IMR-90 (cell line): ENCODE measurements at regions not wholly inside any gene's neighbourhood (a gene's known extent, or its start where the extent isn't known, plus 50 kb on each side); places are given as distances from the start of the nearest gene placed in this dataset.

Experiments
- ATAC-seq: fragments of 200-7000 bp; cut with Tn5 transposase; 2 replicates; pipeline ENCODE4 v1.9.1; 2020; ENCODE audit warnings: low read depth, mild to moderate bottlenecking, moderate library complexity
- BruUV-seq: library from RNA; stranded (reverse); fragments of 400-500 nt; replicated peaks from 2 replicates; lab custom pipeline; 2021; lab: Mats Ljungman, UMichigan
- CTCF ChIA-PET: fragments of 300-600 bp; formaldehyde crosslinking; extraction: SDS; loops from one replicate; lab custom pipeline; 2021; ENCODE audit warnings: antibody characterized with exemption; lab: Yijun Ruan, JAX
- POLR2A ChIA-PET: fragments of 300-600 bp; sonication (Branson Sonifier 250); formaldehyde crosslinking; loops from one replicate; lab custom pipeline; 2022; ENCODE audit warnings: antibody characterized with exemption; ENCODE audit not compliant: unreplicated experiment; lab: Charles Lee
- DNase-seq: peaks from one replicate; pipeline ENCODE4 v3.0.0; 2013
- H2AFZ ChIP-seq: replicated peaks from 2 replicates; pipeline ENCODE3; 2013; ENCODE audit warnings: low read length, mild to moderate bottlenecking; ENCODE audit not compliant: poor library complexity
- H2AK5ac ChIP-seq: 2 replicates; pipeline ENCODE4 v1.6.1; 2013; ENCODE audit warnings: low read depth, low read length, inconsistent platforms
- H2AK9ac ChIP-seq: replicated peaks from 2 replicates; pipeline ENCODE3; 2013; ENCODE audit warnings: mild to moderate bottlenecking, low read depth, low read length, moderate library complexity; ENCODE audit not compliant: poor library complexity
- H2BK120ac ChIP-seq: 2 replicates; pipeline ENCODE4 v1.6.1; 2013; ENCODE audit warnings: low read depth, low read length, inconsistent platforms
- H2BK15ac ChIP-seq: 3 replicates; pipeline ENCODE4 v1.6.1; 2013; ENCODE audit warnings: low read depth, low read length, inconsistent platforms
- H2BK20ac ChIP-seq: 2 replicates; pipeline ENCODE4 v1.6.1; 2013; ENCODE audit warnings: low read depth, mild to moderate bottlenecking, inconsistent platforms, low read length, moderate library complexity
- H2BK5ac ChIP-seq: 2 replicates; pipeline ENCODE4 v1.6.1; 2013; ENCODE audit warnings: mild to moderate bottlenecking, low read depth, low read length, inconsistent platforms; ENCODE audit not compliant: poor library complexity, severe bottlenecking
- H3K14ac ChIP-seq: replicated peaks from 2 replicates; pipeline ENCODE4 v1.6.1; 2013; ENCODE audit warnings: low read depth, low read length, inconsistent platforms
- H3K18ac ChIP-seq: 2 replicates; pipeline ENCODE4 v1.6.1; 2013; ENCODE audit warnings: low read depth, low read length, control low read depth
- H3K23ac ChIP-seq: 2 replicates; pipeline ENCODE4 v1.6.1; 2013; ENCODE audit warnings: low read depth, low read length, inconsistent platforms
- H3K27ac ChIP-seq: 2 replicates; pipeline ENCODE4 v1.5.1; 2013; ENCODE audit warnings: mild to moderate bottlenecking, control low read depth, low read length; ENCODE audit not compliant: insufficient read depth
- H3K27me3 ChIP-seq: 2 replicates; pipeline ENCODE4 v1.6.1; 2013; ENCODE audit warnings: low read length; ENCODE audit not compliant: control insufficient read depth, insufficient read depth
- H3K36me3 ChIP-seq: 2 replicates; pipeline ENCODE4 v1.6.1; 2013; ENCODE audit warnings: low read length, mixed read lengths; ENCODE audit not compliant: control insufficient read depth, insufficient read depth
- H3K4ac ChIP-seq: 2 replicates; pipeline ENCODE4 v1.6.1; 2013; ENCODE audit warnings: low read depth, low read length, inconsistent platforms
- H3K4me1 ChIP-seq: 2 replicates; pipeline ENCODE4 v1.6.1; 2013; ENCODE audit warnings: low read length, mixed read lengths; ENCODE audit not compliant: control insufficient read depth, insufficient read depth
- H3K4me2 ChIP-seq: 2 replicates; pipeline ENCODE4 v1.6.1; 2013; ENCODE audit warnings: low read depth, mild to moderate bottlenecking, control low read depth, low read length, moderate library complexity
- H3K4me3 ChIP-seq: 2 replicates; pipeline ENCODE4 v1.5.1; 2013; ENCODE audit warnings: low read depth, mild to moderate bottlenecking, control low read depth, low read length, moderate library complexity; ENCODE audit not compliant: insufficient read depth
- H3K56ac ChIP-seq: 2 replicates; pipeline ENCODE4 v1.6.1; 2013; ENCODE audit warnings: low read length, inconsistent platforms; ENCODE audit not compliant: insufficient read depth; ENCODE audit errors: extremely low read depth
- H3K79me1 ChIP-seq, 2 experiments: 2 replicates each; pipeline ENCODE4 v1.6.1; 2013; ENCODE audit warnings: low read length in 2 of 2, inconsistent platforms in 1 of 2, low read depth in 1 of 2
- H3K9ac ChIP-seq: 2 replicates; pipeline ENCODE4 v1.6.1; 2013; ENCODE audit warnings: low read depth, low read length, control low read depth
- H3K9me1 ChIP-seq: 2 replicates; pipeline ENCODE4 v1.6.1; 2013; ENCODE audit warnings: low read length, inconsistent platforms; ENCODE audit not compliant: insufficient read depth
- H3K9me3 ChIP-seq: 2 replicates; pipeline ENCODE4 v1.6.1; 2013; ENCODE audit warnings: low read length; ENCODE audit not compliant: control insufficient read depth, insufficient read depth
- H4K20me1 ChIP-seq: 2 replicates; pipeline ENCODE4 v1.6.1; 2013; ENCODE audit warnings: low read length, inconsistent platforms; ENCODE audit not compliant: insufficient read depth
- H4K5ac ChIP-seq: 2 replicates; pipeline ENCODE4 v1.6.1; 2013; ENCODE audit warnings: mild to moderate bottlenecking, low read depth, low read length, control low read depth
- H4K8ac ChIP-seq, 2 experiments: 2 replicates each; pipeline ENCODE4 v1.6.1; 2013; ENCODE audit warnings: low read depth in 2 of 2, low read length in 2 of 2, control low read depth in 1 of 2, inconsistent platforms in 1 of 2
- H4K91ac ChIP-seq: 2 replicates; pipeline ENCODE4 v1.6.1; 2013; ENCODE audit warnings: low read depth, low read length, inconsistent platforms; ENCODE audit not compliant: insufficient read depth
- MXI1 ChIP-seq: IDR thresholded peaks from 2 replicates; pipeline ENCODE4 v1.6.1; 2012; ENCODE audit warnings: low read depth, mild to moderate bottlenecking, low read length, moderate library complexity, borderline replicate concordance
- NFE2L2 ChIP-seq: fragments of 150-350 bp; IDR thresholded peaks from 2 replicates; pipeline ENCODE4 v1.6.1; 2016; ENCODE audit warnings: low read depth, mild to moderate bottlenecking, low read length
- POLR2A ChIP-seq: IDR thresholded peaks from 2 replicates; pipeline ENCODE4 v1.6.1; 2012; ENCODE audit warnings: mild to moderate bottlenecking, low read depth, low read length
- RAD21 ChIP-seq: IDR thresholded peaks from 2 replicates; pipeline ENCODE4 v1.6.1; 2012; ENCODE audit warnings: low read length, improper control_type of control experiment
- USF2 ChIP-seq: fragments of 150-350 bp; IDR thresholded peaks from 2 replicates; pipeline ENCODE4 v1.6.1; 2017; ENCODE audit warnings: mild to moderate bottlenecking, antibody characterized with exemption, low read length, low read depth
- WGBS, 2 experiments: methylation state at CpG; one replicate each; pipeline versions ENCODE4 v1.1.5 to v1.1.7; 2013; ENCODE audit warnings: missing lambda C conversion rate in 2 of 2; ENCODE audit not compliant: insufficient read length in 1 of 2; ENCODE audit errors: extremely low coverage in 2 of 2; 5-methylcytosine and 5-hydroxymethylcytosine counted together
- dilution Hi-C: fragments of 300-500 bp; cut with HindIII; formaldehyde crosslinking; loops from one replicate; pipeline ENCODE4 v1.14.3; 2018; ENCODE audit warnings: low sequenced_read_pairs; ENCODE audit not compliant: unreplicated experiment
- in situ Hi-C: fragments of 300-500 bp; cut with MboI; formaldehyde crosslinking; loops from 3 replicates; pipeline ENCODE4 v1.14.3; 2019; ENCODE audit warnings: low sequenced_read_pairs, inconsistent platforms, mixed read lengths
- intact Hi-C: fragments of 100-400 bp; cut with micrococcal nuclease; formaldehyde crosslinking; loops from 2 replicates; pipeline ENCODE4 v1.10.0; 2022
- TF ChIP-seq, protein P1 (sequence below): conservative IDR thresholded peaks from 2 replicates; pipeline ENCODE4 v1.5.1; 2012; ENCODE audit warnings: mild to moderate bottlenecking, low read depth, low read length, improper control_type of control experiment

- Histone ChIP-seq H3K27ac (no peak overlapping the region), H2BK15ac (no peak overlapping the region), H3K36me3 (no peaks in the 10 kb centered on the region), H3K23ac (no peak overlapping the region), H3K9me3 (no peaks in the 10 kb centered on the region), H3K14ac (no peak overlapping the region), H3K56ac (no peak overlapping the region), H3K79me1 (no peaks in the 10 kb centered on the region), H3K4ac (no peak overlapping the region), H4K8ac (no peak overlapping the region), H4K91ac (no peak overlapping the region), H2AK9ac (no peak overlapping the region), H3K4me1 (no peaks in the 10 kb centered on the region), H3K9me1 (no peaks in the 10 kb centered on the region), H4K20me1 (no peaks in the 10 kb centered on the region), H2BK20ac (no peak overlapping the region), H3K9ac (no peak overlapping the region), H2BK5ac (no peak overlapping the region), H2AFZ (no peak overlapping the region), H2BK120ac (no peak overlapping the region), H4K5ac (no peak overlapping the region), H2AK5ac (no peak overlapping the region), H3K4me3 (no peak overlapping the region), H3K18ac (no peak overlapping the region), H3K4me2 (no peak overlapping the region), H3K27me3 (peaks cover 9% of the 10 kb centered on the region)
- DNase-seq = no peak
- no peak for ATAC-seq
- dilution Hi-C loops (no loop called here), in situ Hi-C loops (no loop called here), intact Hi-C loops (loop anchor here (5.0 kb wide), 1 partner anchor 43 kb away; no protein-coding TSS in a partner anchor)
- ChIA-PET POLR2A (no interaction called here), CTCF (no interaction called here)
- BruUV-seq = no TSS peak
- no peak for TF ChIP-seq MXI1
- no peak for TF ChIP-seq NFE2L2
- TF ChIP-seq USF2 = no peak
- TF ChIP-seq, protein P1, sequence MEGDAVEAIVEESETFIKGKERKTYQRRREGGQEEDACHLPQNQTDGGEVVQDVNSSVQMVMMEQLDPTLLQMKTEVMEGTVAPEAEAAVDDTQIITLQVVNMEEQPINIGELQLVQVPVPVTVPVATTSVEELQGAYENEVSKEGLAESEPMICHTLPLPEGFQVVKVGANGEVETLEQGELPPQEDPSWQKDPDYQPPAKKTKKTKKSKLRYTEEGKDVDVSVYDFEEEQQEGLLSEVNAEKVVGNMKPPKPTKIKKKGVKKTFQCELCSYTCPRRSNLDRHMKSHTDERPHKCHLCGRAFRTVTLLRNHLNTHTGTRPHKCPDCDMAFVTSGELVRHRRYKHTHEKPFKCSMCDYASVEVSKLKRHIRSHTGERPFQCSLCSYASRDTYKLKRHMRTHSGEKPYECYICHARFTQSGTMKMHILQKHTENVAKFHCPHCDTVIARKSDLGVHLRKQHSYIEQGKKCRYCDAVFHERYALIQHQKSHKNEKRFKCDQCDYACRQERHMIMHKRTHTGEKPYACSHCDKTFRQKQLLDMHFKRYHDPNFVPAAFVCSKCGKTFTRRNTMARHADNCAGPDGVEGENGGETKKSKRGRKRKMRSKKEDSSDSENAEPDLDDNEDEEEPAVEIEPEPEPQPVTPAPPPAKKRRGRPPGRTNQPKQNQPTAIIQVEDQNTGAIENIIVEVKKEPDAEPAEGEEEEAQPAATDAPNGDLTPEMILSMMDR = no peak
- no peak for TF ChIP-seq RAD21
- no peak for TF ChIP-seq POLR2A
- 40% methylated on average over 1 of the region's 4 CpGs; no CpG with 5 or more reads in 1 of the 2 experiments for WGBS, 2 experiments
Observed at GRCh38 chr9:99690573-99690972, 131.1 kb upstream of the NR4A3 start.
